ENCODE measurements at regions not wholly inside any gene's neighbourhood (a gene's known extent, or its start where the extent isn't known, plus 50 kb on each side); places are given as distances from the start of the nearest gene placed in this dataset.

DNA sequence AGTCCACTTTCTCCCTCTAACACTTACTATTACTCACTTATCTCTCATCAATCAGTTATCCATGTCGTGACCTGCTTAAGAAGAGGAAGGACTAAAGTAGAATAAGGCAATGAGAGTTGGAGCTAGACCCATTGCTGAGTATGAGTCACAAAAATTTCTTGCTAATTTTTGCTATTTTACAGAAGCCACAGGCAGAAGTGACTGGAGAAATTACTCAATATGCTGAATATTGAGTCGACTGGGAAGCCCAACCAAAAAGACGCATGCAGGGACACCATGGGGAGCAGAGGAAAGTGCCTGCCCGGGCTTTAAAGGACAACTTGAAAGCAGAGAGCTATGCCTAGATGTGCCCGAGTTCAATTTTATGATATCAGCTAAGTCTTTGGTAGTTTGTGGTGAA is 115.4 kb upstream of the FOXG1 start:
- peak overlapping the region in 4 of 11 experiments; percentile 3 to 81 (median 37); a peak in 4 of 22 replicates for H3K27ac ChIP-seq
- no peaks in the 10 kb centered on the region for H3K27me3 ChIP-seq
- peak overlapping the region in 1 of 10 experiments; percentile 18; a peak in 1 of 20 replicates for H3K4me3 ChIP-seq
- no peaks in the 10 kb centered on the region for H3K36me3 ChIP-seq
- TF ChIP-seq Cebpa-rat (IDR thresholded peaks at IDR 0.05), result no peak
- peaks cover 0 to 52% (median 0%) of the 10 kb centered on the region in 10 experiments; a peak in 6 of 20 replicates for H3K4me1 ChIP-seq
- no peaks in the 10 kb centered on the region for H3K9me3 ChIP-seq (replicated peaks in 1 of 11)
- H4K20me1 ChIP-seq, result no peaks in the 10 kb centered on the region
- peak overlapping the region in 2 of 11 experiments; percentile 48 to 68; a peak in 3 of 22 replicates for H3K9ac ChIP-seq
- H3K4me2 ChIP-seq, result peak overlapping the region in 3 of 11 experiments; percentile 49 to 71 (median 66); a peak in 6 of 22 replicates

GRCh38 chr14:28652782-28653181 is 113.8 kb upstream of the FOXG1 start:
- H3K4me3 ChIP-seq, result no peak overlapping the region
- no peaks in the 10 kb centered on the region for H4K20me1 ChIP-seq
- H3K36me3 ChIP-seq, result no peaks in the 10 kb centered on the region
- H3K9me3 ChIP-seq (replicated peaks in 1 of 11), result no peaks in the 10 kb centered on the region
- H3K27ac ChIP-seq, result no peak overlapping the region
- H3K9ac ChIP-seq, result no peak overlapping the region
- no peaks in the 10 kb centered on the region for H3K27me3 ChIP-seq
- TF ChIP-seq Cebpa-rat (IDR thresholded peaks at IDR 0.05), result no peak
- H3K4me2 ChIP-seq, result peak overlapping the region in 2 of 11 experiments; percentile 32 to 50; a peak in 4 of 22 replicates
- H3K4me1 ChIP-seq, result peaks cover 0 to 52% (median 0%) of the 10 kb centered on the region in 10 experiments; a peak in 6 of 20 replicates

GRCh38 chr14:28653521-28653920 is 113.1 kb upstream of the FOXG1 start:
- Histone ChIP-seq H3K4me2 (no peak overlapping the region), H3K9ac (no peak overlapping the region), H4K20me1 (no peaks in the 10 kb centered on the region), H3K4me1 (peaks cover 0 to 51% (median 0%) of the 10 kb centered on the region in 10 experiments; a peak in 6 of 20 replicates), H3K36me3 (no peaks in the 10 kb centered on the region), H3K9me3 (replicated peaks in 1 of 11) (no peaks in the 10 kb centered on the region), H3K27ac (no peak overlapping the region), H3K27me3 (no peaks in the 10 kb centered on the region), H3K4me3 (no peak overlapping the region)
- no peak for TF ChIP-seq Cebpa-rat (IDR thresholded peaks at IDR 0.05)

- Histone ChIP-seq H3K4me2 (no peak overlapping the region), H3K9me3 (replicated peaks in 1 of 11) (no peaks in the 10 kb centered on the region), H3K4me1 (peaks cover 0 to 19% (median 0%) of the 10 kb centered on the region in 10 experiments; a peak in 6 of 20 replicates), H3K27me3 (no peaks in the 10 kb centered on the region), H3K36me3 (no peaks in the 10 kb centered on the region), H3K27ac (no peak overlapping the region), H3K9ac (no peak overlapping the region), H3K4me3 (no peak overlapping the region), H4K20me1 (no peaks in the 10 kb centered on the region)
- no peak for TF ChIP-seq Cebpa-rat (IDR thresholded peaks at IDR 0.05)
Observed at GRCh38 chr14:28656704-28657255, 109.8 kb upstream of the FOXG1 start.

DNA sequence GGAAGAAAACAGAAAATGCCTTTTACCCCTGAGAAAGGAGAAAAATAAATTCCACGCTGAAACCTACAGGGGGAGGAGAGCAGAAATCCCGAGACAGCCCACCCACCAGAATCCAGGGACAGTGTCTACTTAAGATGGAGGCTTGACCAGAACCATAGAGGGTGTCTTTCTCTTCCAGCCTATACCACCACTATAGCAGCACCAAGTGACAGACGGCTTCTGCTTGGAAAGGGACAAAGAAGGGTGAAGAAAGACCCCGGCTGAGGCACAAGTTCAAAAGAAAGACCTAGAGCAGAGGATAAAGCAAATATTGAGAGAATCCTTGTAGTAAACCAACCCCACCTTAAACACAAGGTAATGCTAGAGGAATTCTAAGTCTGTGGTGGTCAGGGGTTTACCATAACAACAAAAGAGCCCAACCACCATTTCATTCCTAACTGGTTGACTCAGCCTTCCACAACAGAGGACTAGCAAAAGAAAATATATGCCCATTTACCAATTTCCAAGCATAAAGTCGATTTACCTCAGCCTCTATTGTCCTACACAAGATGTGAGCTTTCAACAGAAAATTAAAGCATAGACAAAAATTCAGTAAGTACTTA is 105.3 kb upstream of the FOXG1 start:
- Histone ChIP-seq H3K27ac (no peak overlapping the region), H3K36me3 (no peaks in the 10 kb centered on the region), H3K9ac (no peak overlapping the region), H4K20me1 (no peaks in the 10 kb centered on the region), H3K4me1 (no peaks in the 10 kb centered on the region), H3K4me3 (no peak overlapping the region), H3K27me3 (no peaks in the 10 kb centered on the region), H3K9me3 (replicated peaks in 1 of 11) (no peaks in the 10 kb centered on the region), H3K4me2 (no peak overlapping the region)
- TF ChIP-seq Cebpa-rat (IDR thresholded peaks at IDR 0.05), result no peak

DNA sequence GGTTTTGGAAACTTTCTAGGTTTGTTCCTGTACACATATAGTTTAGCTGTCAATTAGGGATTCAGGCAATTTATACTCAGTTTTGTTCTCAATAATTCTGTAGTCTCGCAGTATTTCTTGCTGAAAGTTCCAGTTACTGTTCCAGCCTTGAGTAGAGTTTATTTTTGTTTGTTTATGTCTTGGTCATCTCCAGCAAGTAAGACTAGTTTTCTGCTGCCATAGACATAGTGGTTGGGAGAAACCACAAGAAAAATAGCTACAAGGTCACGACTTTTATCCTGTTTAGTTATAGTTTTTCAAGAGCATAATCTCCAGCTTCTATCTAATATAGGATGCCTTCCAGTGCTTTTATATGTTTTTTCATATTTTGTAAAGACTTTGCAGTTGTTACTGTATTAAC is 99.6 kb upstream of the FOXG1 start:
- Histone ChIP-seq H3K4me3 (no peak overlapping the region), H4K20me1 (no peaks in the 10 kb centered on the region), H3K4me1 (0 out of 20 replicates have a peak, but pooled peaks cover 0 to 6% (median 0%) of the 10 kb centered on the region in 10 experiments), H3K4me2 (no peak overlapping the region), H3K27me3 (no peaks in the 10 kb centered on the region), H3K27ac (no peak overlapping the region), H3K36me3 (no peaks in the 10 kb centered on the region), H3K9ac (no peak overlapping the region), H3K9me3 (replicated peaks in 1 of 11) (no peaks in the 10 kb centered on the region)
- no peak for TF ChIP-seq Cebpa-rat (IDR thresholded peaks at IDR 0.05)

DNA sequence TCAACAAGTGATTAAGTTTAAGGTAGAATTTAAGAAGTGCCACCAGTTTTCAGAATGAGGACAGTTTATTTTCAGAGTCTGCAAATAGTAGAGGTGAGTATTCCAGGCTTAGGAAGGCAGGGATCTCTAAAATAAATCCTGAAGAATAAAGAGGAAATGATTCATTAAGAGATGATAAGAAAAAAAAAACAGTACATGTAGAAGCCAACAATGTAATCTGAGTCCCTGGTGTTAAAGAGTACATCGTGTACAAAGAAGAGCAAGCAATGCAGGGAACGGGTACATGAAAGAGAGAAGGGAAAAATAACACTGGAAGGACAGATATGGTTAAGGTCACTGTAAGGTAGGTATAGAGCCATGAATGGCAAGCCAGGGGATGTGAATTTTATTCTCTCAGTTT is 95.2 kb upstream of the FOXG1 start:
- peaks cover 0 to 8% (median 0%) of the 10 kb centered on the region in 10 experiments; a peak in 1 of 20 replicates for H3K4me1 ChIP-seq
- no peak overlapping the region for H3K27ac ChIP-seq
- no peak for TF ChIP-seq Cebpa-rat (IDR thresholded peaks at IDR 0.05)
- H3K27me3 ChIP-seq, result no peaks in the 10 kb centered on the region
- H3K9me3 ChIP-seq (replicated peaks in 1 of 11), result no peaks in the 10 kb centered on the region
- no peak overlapping the region for H3K4me3 ChIP-seq
- H4K20me1 ChIP-seq, result no peaks in the 10 kb centered on the region
- H3K4me2 ChIP-seq, result no peak overlapping the region
- no peak overlapping the region for H3K9ac ChIP-seq
- H3K36me3 ChIP-seq, result no peaks in the 10 kb centered on the region

DNA sequence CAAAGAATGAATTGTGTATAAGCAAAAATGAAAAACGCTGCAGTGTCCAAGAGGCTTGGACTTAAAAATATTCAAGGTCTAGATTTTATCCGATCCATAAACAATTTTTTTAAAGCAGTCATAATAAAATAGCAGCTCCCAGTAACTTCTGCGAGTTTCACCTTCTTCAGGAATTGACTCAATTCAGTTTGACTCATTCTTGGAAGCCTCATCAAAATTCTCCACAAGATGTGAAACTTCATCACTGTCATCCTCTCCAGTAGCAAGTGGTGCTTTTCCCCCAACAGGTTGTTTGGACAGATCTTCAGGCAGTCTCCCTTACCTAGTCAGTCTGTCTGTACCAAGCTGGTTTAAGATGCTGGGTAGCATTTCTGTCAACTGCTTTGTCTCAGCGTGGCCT is 93.5 kb upstream of the FOXG1 start:
- no peak overlapping the region for H3K27ac ChIP-seq
- H3K4me3 ChIP-seq, result no peak overlapping the region
- H4K20me1 ChIP-seq, result no peaks in the 10 kb centered on the region
- TF ChIP-seq Cebpa-rat (IDR thresholded peaks at IDR 0.05), result no peak
- no peak overlapping the region for H3K4me2 ChIP-seq
- no peaks in the 10 kb centered on the region for H3K9me3 ChIP-seq (replicated peaks in 1 of 11)
- no peak overlapping the region for H3K9ac ChIP-seq
- no peaks in the 10 kb centered on the region for H3K27me3 ChIP-seq
- H3K36me3 ChIP-seq, result no peaks in the 10 kb centered on the region
- peaks cover 0 to 14% (median 0%) of the 10 kb centered on the region in 10 experiments; a peak in 1 of 20 replicates for H3K4me1 ChIP-seq

GRCh38 chr14:28676479-28676878 is 90.1 kb upstream of the FOXG1 start:
- no peaks in the 10 kb centered on the region for H3K36me3 ChIP-seq
- no peak overlapping the region for H3K4me3 ChIP-seq
- no peak for TF ChIP-seq Cebpa-rat (IDR thresholded peaks at IDR 0.05)
- no peaks in the 10 kb centered on the region for H3K9me3 ChIP-seq (replicated peaks in 1 of 11)
- peak overlapping the region in 2 of 11 experiments; percentile 23 to 48; a peak in 2 of 22 replicates for H3K4me2 ChIP-seq
- no peaks in the 10 kb centered on the region for H4K20me1 ChIP-seq
- H3K27me3 ChIP-seq, result no peaks in the 10 kb centered on the region
- no peak overlapping the region for H3K27ac ChIP-seq
- H3K9ac ChIP-seq, result no peak overlapping the region
- peaks cover 0 to 12% (median 0%) of the 10 kb centered on the region in 10 experiments; a peak in 1 of 20 replicates for H3K4me1 ChIP-seq

DNA sequence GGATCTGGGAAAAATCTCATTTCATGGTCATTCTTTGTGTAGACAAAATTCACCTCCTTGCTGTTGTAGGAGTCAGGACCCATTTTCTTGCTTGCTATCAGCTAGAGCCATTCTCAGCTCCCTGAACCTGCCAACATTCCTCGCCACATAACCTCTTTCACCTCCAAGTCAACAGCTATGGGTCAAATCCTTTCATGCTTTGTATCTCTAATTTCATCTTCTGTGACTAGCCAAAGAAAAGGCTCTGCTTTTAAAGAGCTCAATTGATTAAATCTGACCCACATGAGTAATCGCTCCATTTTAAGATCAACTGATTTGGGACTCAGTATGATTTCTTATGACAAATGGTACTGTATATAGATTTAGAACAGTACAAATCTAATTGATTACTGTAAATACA is 89.2 kb upstream of the FOXG1 start:
- H3K4me3 ChIP-seq, result no peak overlapping the region
- no peaks in the 10 kb centered on the region for H3K9me3 ChIP-seq (replicated peaks in 1 of 11)
- no peak overlapping the region for H3K27ac ChIP-seq
- no peak overlapping the region for H3K4me2 ChIP-seq
- H4K20me1 ChIP-seq, result no peaks in the 10 kb centered on the region
- TF ChIP-seq Cebpa-rat (IDR thresholded peaks at IDR 0.05), result no peak
- no peaks in the 10 kb centered on the region for H3K27me3 ChIP-seq
- H3K4me1 ChIP-seq, result peaks cover 0 to 8% (median 0%) of the 10 kb centered on the region in 10 experiments; a peak in 1 of 20 replicates
- H3K36me3 ChIP-seq, result no peaks in the 10 kb centered on the region
- H3K9ac ChIP-seq, result no peak overlapping the region
